ENCODE measurements at regions not wholly inside any gene's neighbourhood (a gene's known extent, or its start where the extent isn't known, plus 50 kb on each side); places are given as distances from the start of the nearest gene placed in this dataset.

DNA sequence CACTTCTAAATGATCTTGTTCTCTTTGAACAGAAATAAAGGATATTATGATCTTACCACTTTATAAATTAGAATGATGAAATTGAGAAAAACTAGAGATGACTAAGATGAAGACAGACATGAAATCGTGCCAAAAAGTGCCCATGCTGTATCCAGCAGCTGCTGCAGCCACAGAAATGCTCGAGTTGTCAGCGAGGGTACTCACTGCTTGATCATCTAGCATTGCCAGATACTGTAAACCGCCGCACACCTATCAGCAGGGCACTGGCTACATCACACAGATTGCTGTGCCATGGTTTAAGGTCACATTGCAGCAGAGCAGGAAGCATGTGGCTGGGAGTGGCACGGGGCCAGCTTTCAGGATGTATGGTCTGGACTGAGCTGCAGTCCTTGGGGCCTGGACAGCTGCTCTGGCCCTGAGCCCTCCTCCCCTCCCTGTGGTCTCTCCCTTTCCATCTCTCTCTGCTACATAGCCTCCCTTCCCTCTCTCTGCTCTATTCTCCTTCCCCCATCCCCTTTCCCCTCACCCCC, 51.0 kb upstream of the SEPTIN5 start:
- TF ChIP-seq, protein P1, sequence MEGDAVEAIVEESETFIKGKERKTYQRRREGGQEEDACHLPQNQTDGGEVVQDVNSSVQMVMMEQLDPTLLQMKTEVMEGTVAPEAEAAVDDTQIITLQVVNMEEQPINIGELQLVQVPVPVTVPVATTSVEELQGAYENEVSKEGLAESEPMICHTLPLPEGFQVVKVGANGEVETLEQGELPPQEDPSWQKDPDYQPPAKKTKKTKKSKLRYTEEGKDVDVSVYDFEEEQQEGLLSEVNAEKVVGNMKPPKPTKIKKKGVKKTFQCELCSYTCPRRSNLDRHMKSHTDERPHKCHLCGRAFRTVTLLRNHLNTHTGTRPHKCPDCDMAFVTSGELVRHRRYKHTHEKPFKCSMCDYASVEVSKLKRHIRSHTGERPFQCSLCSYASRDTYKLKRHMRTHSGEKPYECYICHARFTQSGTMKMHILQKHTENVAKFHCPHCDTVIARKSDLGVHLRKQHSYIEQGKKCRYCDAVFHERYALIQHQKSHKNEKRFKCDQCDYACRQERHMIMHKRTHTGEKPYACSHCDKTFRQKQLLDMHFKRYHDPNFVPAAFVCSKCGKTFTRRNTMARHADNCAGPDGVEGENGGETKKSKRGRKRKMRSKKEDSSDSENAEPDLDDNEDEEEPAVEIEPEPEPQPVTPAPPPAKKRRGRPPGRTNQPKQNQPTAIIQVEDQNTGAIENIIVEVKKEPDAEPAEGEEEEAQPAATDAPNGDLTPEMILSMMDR (IDR thresholded peaks at IDR 0.05), result no peak
- TF ChIP-seq POLR2A (IDR thresholded peaks at IDR 0.05), result no peak
